CD1c-positive myeloid dendritic cell (primary cell): ENCODE measurements at regions not wholly inside any gene's neighbourhood (a gene's known extent, or its start where the extent isn't known, plus 50 kb on each side); places are given as distances from the start of the nearest gene placed in this dataset.
"Not testable (repeated sequence)": the region's sequence is repeated elsewhere in the genome, so short reads cannot be mapped to it uniquely, and the experiment has no call there.

ENCODE experiments used
- DNase-seq: peaks from one replicate; pipeline ENCODE4 v3.0.0-alpha.2; 2016; ENCODE audit errors: extremely low spot score

DNA sequence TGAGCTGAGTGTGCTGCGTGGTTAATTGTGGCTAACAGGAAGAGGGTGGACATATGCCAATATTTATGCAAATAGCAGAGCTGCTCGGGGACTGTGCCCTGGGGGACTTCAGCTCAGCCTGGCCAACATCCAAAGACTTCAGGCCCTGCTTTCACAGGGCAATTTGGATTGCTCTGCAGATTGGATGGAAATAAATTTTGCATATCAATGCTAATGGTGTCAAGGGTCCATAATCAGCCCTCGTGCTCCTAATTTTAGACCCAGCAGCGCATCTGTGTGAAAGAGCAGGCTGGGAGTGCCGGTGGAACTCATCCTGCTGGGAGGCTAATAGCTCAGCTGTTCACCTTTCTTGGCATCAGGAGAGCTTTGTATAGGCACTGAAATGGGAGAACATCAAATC, 270.1 kb downstream of the TCERG1L start:
- DNase-seq: no peak

DNA sequence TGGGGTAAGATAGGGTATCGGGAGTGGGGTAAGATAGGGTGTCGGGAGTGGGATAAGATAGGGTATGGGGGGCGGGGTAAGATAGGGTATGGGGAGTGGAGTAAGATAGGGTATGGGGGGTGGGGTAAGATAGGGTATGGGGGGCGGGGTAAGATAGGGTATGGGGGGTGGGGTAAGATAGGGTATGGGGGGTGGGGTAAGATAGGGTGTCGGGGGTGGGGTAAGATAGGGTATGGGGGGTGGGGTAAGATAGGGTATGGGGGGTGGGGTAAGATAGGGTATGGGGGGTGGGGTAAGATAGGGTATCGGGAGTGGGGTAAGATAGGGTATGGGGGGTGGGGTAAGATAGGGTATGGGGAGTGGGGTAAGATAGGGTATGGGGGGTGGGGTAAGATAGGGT, 269.5 kb downstream of the TCERG1L start:
- not testable (repeated sequence) for DNase-seq
